ENCODE measurements at regions not wholly inside any gene's neighbourhood (a gene's known extent, or its start where the extent isn't known, plus 50 kb on each side); places are given as distances from the start of the nearest gene placed in this dataset.

- no peak overlapping the region for H3K4ac ChIP-seq (ENCODE audit: low read depth, low read length)
- H3K9me3 ChIP-seq (ENCODE audit: insufficient read depth, low read depth, low read length) = no peaks in the 10 kb centered on the region
- H4K8ac ChIP-seq (ENCODE audit: low read depth, low read length) = no peak overlapping the region
- H2BK12ac ChIP-seq (ENCODE audit: low read length) = no peak overlapping the region
- no peak overlapping the region for H3K14ac ChIP-seq (ENCODE audit: low read length)
- no peak for DNase-seq
- H2AK5ac ChIP-seq (ENCODE audit: low read length) = no peak overlapping the region
- H4K91ac ChIP-seq (ENCODE audit: low read depth, low read length) = no peak overlapping the region
- no peak overlapping the region for H3K23ac ChIP-seq (ENCODE audit: low read length)
- no peak overlapping the region for H2AFZ ChIP-seq (ENCODE audit: insufficient read depth, low read length, poor library complexity)
- H2BK5ac ChIP-seq (ENCODE audit: low read depth, low read length, poor library complexity) = no peak overlapping the region
- no peaks in the 10 kb centered on the region for H3K27me3 ChIP-seq (ENCODE audit: insufficient read depth, low read length)
- H3K4me2 ChIP-seq (ENCODE audit: low read length) = no peak overlapping the region
- no peak overlapping the region for H3K27ac ChIP-seq (ENCODE audit: low read depth, low read length)
- H3K4me1 ChIP-seq (ENCODE audit: control insufficient read depth in 1 of 2, insufficient read depth in 2 of 2, low read length in 2 of 2) = peaks cover 0 to 4% of the 10 kb centered on the region in 2 experiments
- no peak overlapping the region for H3K18ac ChIP-seq (ENCODE audit: low read length)
- H3K79me1 ChIP-seq (ENCODE audit: low read length) = peaks cover 2% of the 10 kb centered on the region
- H3K36me3 ChIP-seq (ENCODE audit: control insufficient read depth in 1 of 2, insufficient read depth in 2 of 2, low read length in 2 of 2) = no peaks in the 10 kb centered on the region
- H4K12ac ChIP-seq (ENCODE audit: low read depth, low read length) = no peak overlapping the region
- H3K9ac ChIP-seq (ENCODE audit: low read length) = no peak overlapping the region
- H3K4me3 ChIP-seq (ENCODE audit: low read depth, low read length) = no peak overlapping the region
- no peaks in the 10 kb centered on the region for H3K79me2 ChIP-seq (ENCODE audit: control insufficient read depth, insufficient read depth, low read length, poor library complexity)
- no peak overlapping the region for H2BK120ac ChIP-seq (ENCODE audit: insufficient read depth, low read length, poor library complexity)
Observed at GRCh38 chr21:38083535-38083934, 167.3 kb upstream of the KCNJ6 start.

- no peak overlapping the region for H3K4ac ChIP-seq (ENCODE audit: low read depth, low read length)
- no CpG with 5 or more reads among the region's 1 CpG for WGBS (ENCODE audit: extremely low coverage, insufficient coverage, insufficient read length)
- H3K23ac ChIP-seq (ENCODE audit: low read length) = no peak overlapping the region
- H4K91ac ChIP-seq (ENCODE audit: low read depth, low read length) = no peak overlapping the region
- H3K9ac ChIP-seq (ENCODE audit: low read length) = no peak overlapping the region
- H3K27ac ChIP-seq (ENCODE audit: low read depth, low read length) = no peak overlapping the region
- H3K79me2 ChIP-seq (ENCODE audit: control insufficient read depth, insufficient read depth, low read length, poor library complexity) = no peaks in the 10 kb centered on the region
- H2BK5ac ChIP-seq (ENCODE audit: low read depth, low read length, poor library complexity) = no peak overlapping the region
- H2AK5ac ChIP-seq (ENCODE audit: low read length) = no peak overlapping the region
- no peak overlapping the region for H2AFZ ChIP-seq (ENCODE audit: insufficient read depth, low read length, poor library complexity)
- H4K12ac ChIP-seq (ENCODE audit: low read depth, low read length) = no peak overlapping the region
- H3K27me3 ChIP-seq (ENCODE audit: insufficient read depth, low read length) = no peaks in the 10 kb centered on the region
- H3K4me1 ChIP-seq (ENCODE audit: control insufficient read depth in 1 of 2, insufficient read depth in 2 of 2, low read length in 2 of 2) = no peaks in the 10 kb centered on the region
- no peak overlapping the region for H3K14ac ChIP-seq (ENCODE audit: low read length)
- H4K8ac ChIP-seq (ENCODE audit: low read depth, low read length) = no peak overlapping the region
- H2BK120ac ChIP-seq (ENCODE audit: insufficient read depth, low read length, poor library complexity) = no peak overlapping the region
- H3K4me2 ChIP-seq (ENCODE audit: low read length) = no peak overlapping the region
- no peak overlapping the region for H3K18ac ChIP-seq (ENCODE audit: low read length)
- H3K4me3 ChIP-seq (ENCODE audit: low read depth, low read length) = no peak overlapping the region
- no peaks in the 10 kb centered on the region for H3K36me3 ChIP-seq (ENCODE audit: control insufficient read depth in 1 of 2, insufficient read depth in 2 of 2, low read length in 2 of 2)
- no peaks in the 10 kb centered on the region for H3K9me3 ChIP-seq (ENCODE audit: insufficient read depth, low read depth, low read length)
- no peak overlapping the region for H2BK12ac ChIP-seq (ENCODE audit: low read length)
- H3K79me1 ChIP-seq (ENCODE audit: low read length) = no peaks in the 10 kb centered on the region
- no peak for DNase-seq
Observed at GRCh38 chr21:38086580-38086979, 170.2 kb upstream of the KCNJ15 start.

DNA sequence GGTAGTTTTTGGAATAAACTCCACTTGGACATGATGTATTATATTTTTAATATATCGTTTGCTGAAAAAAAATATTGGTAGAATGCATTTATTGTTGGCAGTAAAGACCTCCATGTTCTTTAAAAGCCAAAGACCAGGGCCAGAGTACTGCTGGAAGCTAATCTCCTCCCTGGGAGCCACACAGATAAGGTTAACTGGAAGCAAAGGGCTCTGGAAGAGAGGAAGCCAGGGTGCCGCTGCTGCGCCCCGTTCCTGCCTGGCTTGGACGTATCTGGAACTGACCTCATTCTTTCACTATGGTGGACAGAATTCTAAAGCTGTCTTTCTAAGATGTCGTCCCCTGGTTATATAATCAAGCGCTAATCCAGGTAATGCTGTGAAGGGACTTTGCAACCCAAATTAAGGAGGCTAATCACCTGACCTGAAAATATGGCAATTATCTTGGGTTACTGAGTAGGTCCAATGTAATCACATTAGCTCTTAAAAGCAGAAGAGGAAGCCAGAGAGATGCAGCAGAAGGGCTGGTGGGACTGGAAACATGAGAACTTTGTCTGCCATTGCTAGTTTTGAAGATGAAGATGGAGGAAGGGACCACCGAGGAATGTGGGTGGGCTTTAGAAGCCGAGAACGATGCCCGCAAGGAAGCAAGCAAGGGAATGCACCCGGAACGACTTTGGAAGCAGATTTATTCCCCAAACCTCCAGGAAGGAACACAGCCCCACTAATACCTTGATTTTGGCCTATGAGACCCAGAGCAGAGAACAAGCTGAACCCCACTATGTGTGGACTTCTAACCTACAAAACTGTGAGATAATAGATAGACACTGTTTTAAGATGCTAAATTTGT lies 167.7 kb upstream of the KCNJ15 start:
- no peak overlapping the region for H2BK120ac ChIP-seq (ENCODE audit: insufficient read depth, low read length, poor library complexity)
- H3K79me2 ChIP-seq (ENCODE audit: control insufficient read depth, insufficient read depth, low read length, poor library complexity) = no peaks in the 10 kb centered on the region
- H2BK5ac ChIP-seq (ENCODE audit: low read depth, low read length, poor library complexity) = no peak overlapping the region
- no peak overlapping the region for H4K8ac ChIP-seq (ENCODE audit: low read depth, low read length)
- no peaks in the 10 kb centered on the region for H3K36me3 ChIP-seq (ENCODE audit: control insufficient read depth in 1 of 2, insufficient read depth in 2 of 2, low read length in 2 of 2)
- no peak overlapping the region for H3K4ac ChIP-seq (ENCODE audit: low read depth, low read length)
- H3K4me2 ChIP-seq (ENCODE audit: low read length) = no peak overlapping the region
- no peak overlapping the region for H2AFZ ChIP-seq (ENCODE audit: insufficient read depth, low read length, poor library complexity)
- H3K9ac ChIP-seq (ENCODE audit: low read length) = no peak overlapping the region
- H3K9me3 ChIP-seq (ENCODE audit: insufficient read depth, low read depth, low read length) = no peaks in the 10 kb centered on the region
- no peak overlapping the region for H4K91ac ChIP-seq (ENCODE audit: low read depth, low read length)
- H3K4me3 ChIP-seq (ENCODE audit: low read depth, low read length) = no peak overlapping the region
- H3K27me3 ChIP-seq (ENCODE audit: insufficient read depth, low read length) = no peaks in the 10 kb centered on the region
- DNase-seq = no peak
- no peak overlapping the region for H3K23ac ChIP-seq (ENCODE audit: low read length)
- H4K12ac ChIP-seq (ENCODE audit: low read depth, low read length) = no peak overlapping the region
- WGBS (ENCODE audit: extremely low coverage, insufficient coverage, insufficient read length) = no CpG with 5 or more reads among the region's 13 CpGs
- H2BK12ac ChIP-seq (ENCODE audit: low read length) = no peak overlapping the region
- no peak overlapping the region for H3K14ac ChIP-seq (ENCODE audit: low read length)
- H3K18ac ChIP-seq (ENCODE audit: low read length) = no peak overlapping the region
- H2AK5ac ChIP-seq (ENCODE audit: low read length) = no peak overlapping the region
- no peak overlapping the region for H3K27ac ChIP-seq (ENCODE audit: low read depth, low read length)
- no peaks in the 10 kb centered on the region for H3K79me1 ChIP-seq (ENCODE audit: low read length)
- no peaks in the 10 kb centered on the region for H3K4me1 ChIP-seq (ENCODE audit: control insufficient read depth in 1 of 2, insufficient read depth in 2 of 2, low read length in 2 of 2)

DNA sequence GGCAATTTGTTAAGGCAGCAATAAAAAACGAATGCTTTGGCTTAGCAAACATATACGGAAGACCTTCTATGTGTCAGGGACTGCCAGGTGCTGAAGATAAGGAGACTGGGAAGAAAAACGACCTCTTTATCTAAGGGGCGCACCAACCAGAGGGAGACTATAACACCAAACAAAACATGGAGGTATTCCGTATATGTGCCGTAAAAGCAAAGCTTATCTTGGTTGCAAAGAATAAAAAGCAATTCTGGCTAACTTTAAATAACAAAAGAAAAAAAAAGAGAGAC lies 167.1 kb upstream of the KCNJ15 start:
- no peaks in the 10 kb centered on the region for H3K79me2 ChIP-seq (ENCODE audit: control insufficient read depth, insufficient read depth, low read length, poor library complexity)
- no peaks in the 10 kb centered on the region for H3K79me1 ChIP-seq (ENCODE audit: low read length)
- no peak overlapping the region for H3K4me2 ChIP-seq (ENCODE audit: low read length)
- H3K23ac ChIP-seq (ENCODE audit: low read length) = no peak overlapping the region
- H3K27me3 ChIP-seq (ENCODE audit: insufficient read depth, low read length) = no peaks in the 10 kb centered on the region
- H2BK5ac ChIP-seq (ENCODE audit: low read depth, low read length, poor library complexity) = no peak overlapping the region
- no peaks in the 10 kb centered on the region for H3K4me1 ChIP-seq (ENCODE audit: control insufficient read depth in 1 of 2, insufficient read depth in 2 of 2, low read length in 2 of 2)
- no peak for DNase-seq
- WGBS (ENCODE audit: extremely low coverage, insufficient coverage, insufficient read length) = no CpG with 5 or more reads among the region's 6 CpGs
- H3K9me3 ChIP-seq (ENCODE audit: insufficient read depth, low read depth, low read length) = no peaks in the 10 kb centered on the region
- H2AFZ ChIP-seq (ENCODE audit: insufficient read depth, low read length, poor library complexity) = no peak overlapping the region
- no peak overlapping the region for H3K9ac ChIP-seq (ENCODE audit: low read length)
- no peak overlapping the region for H2BK120ac ChIP-seq (ENCODE audit: insufficient read depth, low read length, poor library complexity)
- no peak overlapping the region for H3K4ac ChIP-seq (ENCODE audit: low read depth, low read length)
- H3K27ac ChIP-seq (ENCODE audit: low read depth, low read length) = no peak overlapping the region
- no peak overlapping the region for H4K91ac ChIP-seq (ENCODE audit: low read depth, low read length)
- no peak overlapping the region for H3K14ac ChIP-seq (ENCODE audit: low read length)
- H2BK12ac ChIP-seq (ENCODE audit: low read length) = no peak overlapping the region
- no peak overlapping the region for H3K18ac ChIP-seq (ENCODE audit: low read length)
- no peaks in the 10 kb centered on the region for H3K36me3 ChIP-seq (ENCODE audit: control insufficient read depth in 1 of 2, insufficient read depth in 2 of 2, low read length in 2 of 2)
- H4K12ac ChIP-seq (ENCODE audit: low read depth, low read length) = no peak overlapping the region
- H4K8ac ChIP-seq (ENCODE audit: low read depth, low read length) = no peak overlapping the region
- no peak overlapping the region for H3K4me3 ChIP-seq (ENCODE audit: low read depth, low read length)
- H2AK5ac ChIP-seq (ENCODE audit: low read length) = no peak overlapping the region

All from trophoblast cell (in vitro differentiated cells and primary cell).